OCI-LY7 (cell line): ENCODE measurements at regions not wholly inside any gene's neighbourhood (a gene's known extent, or its start where the extent isn't known, plus 50 kb on each side); places are given as distances from the start of the nearest gene placed in this dataset.

Experiments
- EZH2phosphoT487 ChIP-seq: fragments of 200-600 bp; sonication (generic); IDR thresholded peaks from 2 replicates; pipeline ENCODE4 v1.6.1; 2018; ENCODE audit warnings: low read depth, borderline replicate concordance, mild to moderate bottlenecking, mixed run types, antibody characterized with exemption, low read length, moderate library complexity, mixed read lengths
- TF ChIP-seq, protein P1 (sequence below): fragments of 200-600 bp; sonication (generic); conservative IDR thresholded peaks from 2 replicates; pipeline ENCODE4 v1.5.1; 2014; ENCODE audit warnings: mild to moderate bottlenecking, antibody characterized with exemption, low read length, moderate library complexity, mixed read lengths

DNA sequence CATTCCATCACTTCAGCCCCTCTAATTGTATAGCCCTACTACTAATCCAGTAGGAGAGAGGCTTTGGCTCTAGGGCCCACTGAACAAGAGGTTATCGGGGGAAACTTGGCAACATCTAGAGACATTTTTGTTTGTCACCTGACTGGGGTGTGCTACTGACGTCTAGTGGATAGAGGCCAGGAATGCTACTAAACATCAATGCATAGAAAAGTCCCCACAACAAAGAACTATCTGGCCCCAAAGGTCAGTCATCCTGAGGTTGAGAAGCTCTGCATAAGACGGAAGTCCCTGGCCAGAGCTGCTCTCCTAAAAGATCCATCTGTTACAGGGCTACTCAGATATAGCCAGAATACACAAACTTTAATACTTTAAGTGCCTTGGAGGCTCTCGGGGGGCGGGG lies 570.6 kb upstream of the KLF4 start:
- TF ChIP-seq, protein P1, sequence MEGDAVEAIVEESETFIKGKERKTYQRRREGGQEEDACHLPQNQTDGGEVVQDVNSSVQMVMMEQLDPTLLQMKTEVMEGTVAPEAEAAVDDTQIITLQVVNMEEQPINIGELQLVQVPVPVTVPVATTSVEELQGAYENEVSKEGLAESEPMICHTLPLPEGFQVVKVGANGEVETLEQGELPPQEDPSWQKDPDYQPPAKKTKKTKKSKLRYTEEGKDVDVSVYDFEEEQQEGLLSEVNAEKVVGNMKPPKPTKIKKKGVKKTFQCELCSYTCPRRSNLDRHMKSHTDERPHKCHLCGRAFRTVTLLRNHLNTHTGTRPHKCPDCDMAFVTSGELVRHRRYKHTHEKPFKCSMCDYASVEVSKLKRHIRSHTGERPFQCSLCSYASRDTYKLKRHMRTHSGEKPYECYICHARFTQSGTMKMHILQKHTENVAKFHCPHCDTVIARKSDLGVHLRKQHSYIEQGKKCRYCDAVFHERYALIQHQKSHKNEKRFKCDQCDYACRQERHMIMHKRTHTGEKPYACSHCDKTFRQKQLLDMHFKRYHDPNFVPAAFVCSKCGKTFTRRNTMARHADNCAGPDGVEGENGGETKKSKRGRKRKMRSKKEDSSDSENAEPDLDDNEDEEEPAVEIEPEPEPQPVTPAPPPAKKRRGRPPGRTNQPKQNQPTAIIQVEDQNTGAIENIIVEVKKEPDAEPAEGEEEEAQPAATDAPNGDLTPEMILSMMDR, result no peak
- TF ChIP-seq EZH2phosphoT487, result no peak
